ENCODE measurements at regions not wholly inside any gene's neighbourhood (a gene's known extent, or its start where the extent isn't known, plus 50 kb on each side); places are given as distances from the start of the nearest gene placed in this dataset.

GRCh38 chr6:65876668-65877067, 169.6 kb upstream of the EYS start:
- TF ChIP-seq POLR2AphosphoS5 (IDR thresholded peaks at IDR 0.05; ENCODE audit: low read depth, low read length): no peak
- no peak for TF ChIP-seq REST (IDR thresholded peaks at IDR 0.05; ENCODE audit: insufficient read depth in 1 of 2, low read depth in 2 of 2, low read length in 2 of 2)
- no peak for TF ChIP-seq TAF1 (IDR thresholded peaks at IDR 0.05; ENCODE audit: borderline replicate concordance, insufficient read depth, low read length)
